Stromal cell of bone marrow (primary cell): ENCODE measurements at regions not wholly inside any gene's neighbourhood (a gene's known extent, or its start where the extent isn't known, plus 50 kb on each side); places are given as distances from the start of the nearest gene placed in this dataset.
A peak's percentile ranks its signal among the peaks of the same experiment; 100 is the strongest.

Source experiments
- DNase-seq: peaks from one replicate; pipeline ENCODE4 v3.0.0-alpha.2; 2012; ENCODE audit warnings: low read depth

- no peak for DNase-seq
Observed at GRCh38 chr6:33950891-33951889, 147.4 kb upstream of the MLN start.

- DNase-seq = no peak
Observed at GRCh38 chr6:33950472-33950881, 146.7 kb upstream of the MLN start.

DNA sequence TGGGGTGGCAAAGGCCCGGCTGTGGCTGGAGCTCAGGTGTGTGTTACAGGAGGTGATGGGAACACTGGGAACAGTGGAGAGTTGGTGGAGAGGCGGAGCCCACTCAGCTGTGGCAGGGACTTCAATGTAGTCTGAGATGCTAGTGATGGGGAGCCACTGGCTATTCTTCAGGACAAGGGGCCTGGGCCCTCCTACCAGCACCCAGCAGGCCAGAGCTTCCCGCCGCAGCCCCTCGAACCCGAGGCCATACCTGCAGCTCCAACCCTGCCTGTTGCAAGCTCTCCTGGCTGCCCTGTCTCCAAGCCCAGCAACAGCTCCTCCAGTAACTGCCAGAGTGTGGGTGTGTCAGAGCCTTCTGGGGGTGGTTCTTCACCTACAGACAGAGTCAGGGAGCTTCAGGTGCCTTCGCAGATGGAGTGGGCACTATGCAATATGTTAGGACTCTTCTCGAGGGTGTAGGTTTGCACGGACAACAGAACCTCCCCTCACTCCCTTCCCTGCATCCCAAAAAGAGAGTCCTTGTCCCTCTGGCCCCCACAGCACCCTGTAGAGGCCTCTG lies 146.2 kb upstream of the MLN start:
- no peak for DNase-seq

DNA sequence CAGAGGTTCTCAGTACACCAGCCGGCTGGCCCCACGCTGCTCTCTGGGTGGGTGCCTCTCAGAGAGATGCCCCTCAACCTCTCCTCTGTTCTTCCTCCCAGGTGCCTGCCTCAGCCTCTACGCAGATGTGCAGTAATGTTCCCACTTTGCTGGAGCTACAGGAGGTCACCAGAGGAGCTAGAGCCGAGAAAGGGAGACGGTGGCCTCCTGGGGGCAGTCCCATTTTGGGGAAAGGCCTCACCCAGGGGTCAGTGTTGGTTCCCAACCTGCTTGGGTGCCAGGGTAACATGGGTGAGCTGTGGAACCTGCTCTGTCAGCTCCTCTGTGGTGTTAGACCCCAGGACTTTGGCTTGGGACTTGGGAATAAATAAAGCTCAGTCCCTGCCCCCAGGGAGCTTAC lies 145.3 kb upstream of the MLN start:
- no peak for DNase-seq

DNA sequence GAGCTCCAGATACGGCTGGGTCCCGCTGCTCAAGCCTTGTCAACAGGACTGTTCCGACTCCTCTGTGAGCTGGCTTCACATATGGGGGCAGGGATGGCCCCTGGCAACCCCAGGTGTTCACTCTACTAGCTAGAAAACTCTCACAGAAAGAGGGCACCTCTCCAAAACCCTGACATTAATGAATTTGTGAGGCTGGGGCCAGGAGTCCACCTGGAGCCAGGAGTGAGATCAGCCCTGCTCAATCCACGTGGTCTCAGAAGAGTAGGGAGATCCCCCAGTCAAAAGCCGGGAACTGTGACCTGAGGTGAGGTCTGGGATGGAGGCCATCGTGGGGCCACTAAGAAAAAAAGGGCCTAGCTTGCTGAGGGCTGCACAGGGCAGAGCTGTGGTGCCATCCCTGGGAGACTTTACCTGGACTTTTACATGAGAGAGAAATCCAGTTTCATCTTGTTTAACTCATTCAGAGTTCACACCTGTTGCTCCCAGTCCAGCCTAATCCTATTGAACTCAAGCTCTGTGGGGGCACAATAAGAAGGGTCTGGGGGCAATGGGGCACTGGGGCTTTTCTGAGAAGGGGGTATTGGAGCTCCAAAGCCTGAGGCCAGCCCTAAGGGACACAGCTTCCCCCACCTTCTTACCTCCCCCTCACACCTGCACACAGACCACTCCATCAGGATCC lies 144.3 kb upstream of the MLN start:
- no peak for DNase-seq

GRCh38 chr6:33947047-33947446 lies 143.2 kb upstream of the MLN start:
- no peak for DNase-seq

- no peak for DNase-seq
Observed at GRCh38 chr6:33945931-33946330, 142.1 kb upstream of the MLN start.

DNA sequence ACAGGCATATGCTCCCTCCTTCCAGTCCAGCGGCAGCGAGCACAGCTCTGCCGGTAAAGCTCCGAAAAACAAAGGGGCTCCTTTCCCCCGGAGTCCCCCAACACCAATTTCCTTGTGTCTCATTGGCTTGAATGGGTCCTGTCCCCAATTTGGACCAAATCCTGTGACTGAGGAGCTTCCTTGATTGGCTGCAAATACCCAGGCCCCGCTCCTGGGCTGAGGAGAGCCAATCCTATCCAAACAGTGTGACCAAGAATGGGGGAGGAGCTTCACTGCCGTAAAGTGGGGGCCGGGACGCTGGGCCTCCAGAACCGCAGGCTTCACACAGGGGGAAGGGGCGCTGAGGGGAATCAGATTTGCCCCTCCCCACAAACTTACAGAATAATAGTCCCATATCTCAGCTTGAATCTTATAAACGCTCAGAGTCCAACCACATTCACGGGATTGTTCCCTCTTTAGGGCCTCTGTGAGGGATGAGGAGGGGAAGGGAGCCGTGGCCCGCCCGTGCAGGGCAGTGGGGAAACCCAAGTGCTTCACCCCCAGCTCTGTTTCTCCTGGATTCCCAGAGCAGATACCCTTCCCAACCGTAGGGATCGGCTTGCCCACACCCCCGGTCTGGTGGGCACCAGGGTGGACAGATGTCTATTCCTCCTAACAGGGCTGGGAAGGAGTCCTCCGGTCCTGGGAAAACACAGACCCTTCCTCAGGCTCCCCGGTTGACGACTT lies 141.0 kb upstream of the MLN start:
- DNase-seq = no peak

DNA sequence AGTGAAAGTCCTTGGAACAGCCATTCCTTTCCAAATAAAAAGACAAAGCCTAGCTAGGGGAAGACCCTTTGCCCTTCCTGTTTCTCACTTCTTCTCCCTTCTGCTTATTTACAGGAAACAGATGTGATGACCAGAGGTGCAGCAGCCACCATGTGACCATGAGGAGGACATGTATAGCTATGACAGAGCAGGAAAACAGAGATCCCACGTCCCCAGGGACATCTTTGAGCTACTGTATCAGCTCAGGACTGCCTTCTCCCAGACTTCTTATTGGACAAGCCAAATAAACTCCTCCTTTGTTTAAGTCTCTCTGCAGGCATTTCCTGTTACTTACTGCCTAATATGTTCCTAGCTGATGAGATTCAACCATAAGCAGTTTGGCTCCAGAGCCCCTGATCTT lies 133.1 kb upstream of the MLN start:
- DNase-seq = no peak

DNA sequence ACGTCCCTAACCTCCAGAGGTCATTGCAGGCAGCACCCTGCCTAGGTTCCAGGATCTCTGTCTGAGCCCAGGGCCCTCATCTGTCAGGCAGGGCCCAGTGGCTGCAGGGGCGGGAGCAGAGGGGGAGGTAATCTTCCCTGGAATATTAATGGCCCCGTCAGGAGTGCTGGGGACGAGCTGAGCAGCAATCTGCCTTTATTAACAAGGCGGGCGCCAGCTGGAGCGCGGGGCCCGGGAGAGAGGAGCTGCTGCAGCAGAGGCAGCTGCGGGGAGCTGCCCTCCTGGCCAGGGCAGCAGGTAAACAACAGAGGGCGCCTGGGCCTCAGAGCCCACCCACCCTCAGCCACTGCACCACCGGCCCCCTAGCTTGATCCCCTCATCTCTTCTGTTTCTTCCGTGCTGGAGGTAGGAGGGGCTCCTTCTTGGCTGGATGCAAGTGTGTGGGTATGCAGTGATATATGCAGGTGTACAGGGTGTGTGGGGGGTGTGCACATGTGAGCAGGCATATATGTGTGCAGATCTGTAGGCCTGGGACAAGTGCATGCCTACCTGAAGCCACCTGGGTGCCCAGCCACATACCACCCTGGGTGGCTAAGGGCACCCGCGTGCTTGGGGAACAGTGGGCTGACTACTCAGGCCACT lies 131.8 kb upstream of the MLN start:
- DNase-seq = no peak

- DNase-seq = no peak
Observed at GRCh38 chr6:33934731-33935270, 131.0 kb upstream of the MLN start.

DNA sequence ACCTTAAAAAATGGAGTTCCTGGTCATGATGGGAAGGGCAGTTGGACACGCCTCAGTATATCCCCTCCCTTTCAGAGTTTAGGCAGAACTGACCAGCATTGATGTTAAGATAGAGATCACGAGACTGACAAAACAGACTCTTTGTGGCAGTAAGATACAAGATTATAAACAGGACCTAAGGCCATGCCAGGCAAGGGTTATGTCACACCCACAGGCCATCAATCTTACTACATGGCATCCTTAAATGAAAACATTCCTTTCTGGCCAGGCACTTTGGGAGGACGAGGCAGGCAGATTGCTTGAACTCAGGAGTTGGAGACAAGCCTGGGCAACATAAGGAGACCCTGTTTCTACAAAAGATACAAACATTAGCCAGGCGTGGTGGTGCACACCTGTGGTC lies 129.3 kb upstream of the MLN start:
- DNase-seq = no peak

DNA sequence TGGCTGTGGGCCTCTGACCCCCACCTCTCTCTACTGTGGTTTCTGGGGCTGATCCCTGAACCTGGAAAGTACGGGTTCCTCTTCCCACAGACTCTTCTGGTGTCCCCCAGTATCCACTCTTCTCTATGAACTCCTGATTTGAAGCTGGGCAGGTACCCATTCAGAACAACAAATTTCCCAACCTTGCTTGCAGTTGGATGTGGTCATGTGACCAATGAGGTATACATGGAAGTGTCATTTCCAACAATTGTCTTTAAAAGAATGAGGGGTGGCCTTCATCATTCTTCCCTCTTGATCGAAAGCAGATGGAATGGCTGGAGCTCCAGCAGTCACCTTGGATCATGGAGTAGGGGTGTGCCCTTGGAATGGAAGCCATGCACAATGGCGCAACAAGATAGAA lies 128.0 kb upstream of the MLN start:
- no peak for DNase-seq

- DNase-seq = no peak
Observed at GRCh38 chr6:33929575-33930288, 125.9 kb upstream of the MLN start.

- peak; percentile 69 for DNase-seq
Observed at GRCh38 chr6:33927616-33928015, 123.8 kb upstream of the MLN start.

- DNase-seq = no peak
Observed at GRCh38 chr6:33927112-33927511, 123.3 kb upstream of the MLN start.

DNA sequence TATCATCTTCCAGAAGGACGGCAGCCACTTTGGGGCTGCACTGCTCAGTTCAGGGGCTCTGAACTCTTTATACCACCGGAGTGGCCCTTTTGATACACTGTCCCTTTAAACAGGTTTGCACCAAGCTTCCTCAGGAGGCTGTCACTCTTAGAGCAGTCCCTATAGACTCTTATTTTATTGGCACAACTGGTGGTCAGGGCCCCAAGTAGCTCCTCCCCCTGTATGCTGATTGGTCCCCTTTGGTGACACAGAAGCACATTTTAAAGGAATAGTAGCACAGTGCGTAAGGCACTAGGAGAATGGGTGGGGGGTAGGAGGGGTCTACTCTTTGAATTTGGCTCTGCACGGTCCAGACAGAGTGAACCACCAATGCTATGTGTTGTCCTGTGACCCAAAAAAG lies 122.6 kb upstream of the MLN start:
- DNase-seq = no peak

GRCh38 chr6:33925936-33926335 lies 122.1 kb upstream of the MLN start:
- DNase-seq = no peak

GRCh38 chr6:33925210-33925609 lies 121.4 kb upstream of the MLN start:
- no peak for DNase-seq

- no peak for DNase-seq
Observed at GRCh38 chr6:33924681-33925080, 120.9 kb upstream of the MLN start.
